Duodenal mucosa (tissue), 2 donors: ENCODE measurements at regions not wholly inside any gene's neighbourhood (a gene's known extent, or its start where the extent isn't known, plus 50 kb on each side); places are given as distances from the start of the nearest gene placed in this dataset.
"Not testable (repeated sequence)": the region's sequence is repeated elsewhere in the genome, so short reads cannot be mapped to it uniquely, and the experiment has no call there.

ENCODE experiments used
- H3K27ac ChIP-seq: one replicate; pipeline ENCODE4 v1.7.0; 2013; ENCODE audit warnings: low read depth, low read length
- H3K27me3 ChIP-seq, 2 donors: one replicate each; pipeline ENCODE4 v1.7.0; 2013; ENCODE audit warnings: low read length in 2 of 2, control low read depth in 1 of 2; ENCODE audit not compliant: insufficient read depth in 2 of 2, control insufficient read depth in 1 of 2
- H3K36me3 ChIP-seq, 2 donors: one replicate each; pipeline ENCODE4 v1.7.0; 2013; ENCODE audit warnings: low read length in 2 of 2, control low read depth in 1 of 2; ENCODE audit not compliant: insufficient read depth in 2 of 2, control insufficient read depth in 1 of 2
- H3K4me1 ChIP-seq, 2 donors: one replicate each; pipeline ENCODE4 v1.7.0; 2013; ENCODE audit warnings: low read length in 2 of 2, control low read depth in 1 of 2; ENCODE audit not compliant: insufficient read depth in 2 of 2, control insufficient read depth in 1 of 2
- H3K4me3 ChIP-seq, 2 donors: one replicate each; pipeline ENCODE4 v1.7.0; 2013; ENCODE audit warnings: low read length in 2 of 2, low read depth in 1 of 2
- H3K9ac ChIP-seq, 2 donors: one replicate each; pipeline ENCODE4 v1.7.0; 2013; ENCODE audit warnings: low read length in 2 of 2, low read depth in 1 of 2
- H3K9me3 ChIP-seq, 2 donors: one replicate each; pipeline ENCODE4 v1.7.0; 2013; ENCODE audit warnings: low read length in 2 of 2, control low read depth in 1 of 2; ENCODE audit not compliant: control insufficient read depth in 1 of 2

- Histone ChIP-seq H3K4me1 (no peaks in the 10 kb centered on the region), H3K9me3 (peaks cover 0 to 5% of the 10 kb centered on the region in 2 donors), H3K4me3 (no peak overlapping the region), H3K27ac (no peak overlapping the region), H3K36me3 (no peaks in the 10 kb centered on the region), H3K27me3 (no peaks in the 10 kb centered on the region), H3K9ac (no peak overlapping the region)
Observed at GRCh38 chr21:34282223-34282622, 81.6 kb upstream of the KCNE2 start.

DNA sequence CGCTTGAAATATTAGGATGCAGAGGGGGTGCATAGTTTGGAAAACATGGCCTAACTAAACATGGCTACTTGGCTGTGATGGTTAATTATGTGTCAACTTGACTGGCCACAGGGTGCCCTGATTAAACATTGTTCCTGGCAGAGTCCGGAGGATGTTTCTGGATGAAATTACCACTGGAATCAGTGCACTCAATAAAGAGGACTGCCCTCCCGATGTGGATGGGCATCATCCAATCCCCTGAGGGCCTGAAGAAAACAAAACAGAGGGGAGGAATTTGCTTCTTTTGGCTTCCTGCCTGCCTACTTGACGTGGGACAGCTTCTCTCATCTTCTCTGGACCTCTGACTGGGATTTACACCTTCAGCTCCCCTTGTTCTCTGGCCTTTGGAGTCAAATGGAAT lies 79.1 kb upstream of the KCNE2 start:
- H3K9me3 ChIP-seq = peaks cover 4 to 11% of the 10 kb centered on the region in 2 donors
- H3K4me1 ChIP-seq = no peaks in the 10 kb centered on the region
- no peak overlapping the region for H3K4me3 ChIP-seq
- H3K27ac ChIP-seq = no peak overlapping the region
- H3K36me3 ChIP-seq = no peaks in the 10 kb centered on the region
- H3K27me3 ChIP-seq = no peaks in the 10 kb centered on the region
- H3K9ac ChIP-seq = no peak overlapping the region

DNA sequence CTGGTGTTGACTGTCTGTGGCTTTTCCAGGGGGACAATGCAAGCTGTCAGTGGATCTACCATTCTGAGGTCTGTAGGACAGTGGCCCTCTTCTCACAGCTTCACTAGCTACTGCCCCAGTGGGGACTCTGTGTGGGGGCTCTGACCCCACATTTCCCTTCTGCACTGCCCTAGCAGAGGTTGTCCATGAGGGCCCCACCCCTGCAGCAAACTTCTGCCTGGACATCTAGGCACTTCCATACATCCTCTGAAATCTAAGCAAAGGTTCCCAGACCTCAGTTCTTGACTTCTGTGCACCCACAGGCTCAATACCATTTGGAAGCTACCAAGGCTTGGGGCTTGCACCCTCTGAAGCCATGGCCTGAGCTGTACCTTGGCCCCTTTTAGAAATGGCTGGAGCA lies 75.8 kb upstream of the KCNE2 start:
- H3K9ac ChIP-seq, H3K36me3 ChIP-seq, H3K27ac ChIP-seq, H3K27me3 ChIP-seq, H3K4me1 ChIP-seq, H3K4me3 ChIP-seq: not testable (repeated sequence)
- H3K9me3 ChIP-seq = peaks cover 4 to 11% of the 10 kb centered on the region in 2 donors

- Histone ChIP-seq H3K9me3 (peaks cover 4 to 11% of the 10 kb centered on the region in 2 donors), H3K27me3 (no peaks in the 10 kb centered on the region), H3K9ac (no peak overlapping the region)
Observed at GRCh38 chr21:34289856-34290255, 74.0 kb upstream of the KCNE2 start.

DNA sequence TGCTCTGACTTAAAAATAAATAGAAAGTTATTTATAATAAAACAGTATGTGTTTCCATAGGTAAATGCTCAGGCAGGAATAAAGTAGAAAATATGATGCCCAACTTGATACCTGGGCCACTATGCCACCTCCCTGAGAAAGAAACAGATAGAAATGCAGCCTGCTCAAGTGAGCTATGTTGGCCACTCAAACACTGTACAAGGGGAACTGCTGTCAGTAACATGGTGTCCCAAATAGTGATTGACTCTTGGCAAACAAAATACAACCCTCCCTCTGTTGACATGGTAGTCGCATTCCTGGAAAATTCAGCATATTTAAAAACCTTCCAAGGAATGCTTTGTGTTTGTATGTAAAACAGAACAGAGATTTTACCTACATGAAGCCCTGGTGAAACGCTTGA lies 66.9 kb upstream of the KCNE2 start:
- no peak overlapping the region for H3K9ac ChIP-seq
- no peak overlapping the region for H3K27ac ChIP-seq
- no peaks in the 10 kb centered on the region for H3K4me1 ChIP-seq
- H3K4me3 ChIP-seq = no peak overlapping the region
- no peaks in the 10 kb centered on the region for H3K36me3 ChIP-seq
- no peaks in the 10 kb centered on the region for H3K9me3 ChIP-seq
- H3K27me3 ChIP-seq = no peaks in the 10 kb centered on the region

More at GRCh38 chr21:34289856-34290255, 74.0 kb upstream of the KCNE2 start:
- no peak overlapping the region for H3K27ac ChIP-seq
- H3K4me3 ChIP-seq = no peak overlapping the region
- no peaks in the 10 kb centered on the region for H3K4me1 ChIP-seq
- no peaks in the 10 kb centered on the region for H3K36me3 ChIP-seq

- Histone ChIP-seq H3K27me3 (no peaks in the 10 kb centered on the region), H3K9me3 (no peaks in the 10 kb centered on the region), H3K4me3 (no peak overlapping the region), H3K4me1 (no peaks in the 10 kb centered on the region), H3K9ac (no peak overlapping the region), H3K27ac (no peak overlapping the region), H3K36me3 (no peaks in the 10 kb centered on the region)
Observed at GRCh38 chr21:34298534-34299167, 65.2 kb upstream of the KCNE2 start.

DNA sequence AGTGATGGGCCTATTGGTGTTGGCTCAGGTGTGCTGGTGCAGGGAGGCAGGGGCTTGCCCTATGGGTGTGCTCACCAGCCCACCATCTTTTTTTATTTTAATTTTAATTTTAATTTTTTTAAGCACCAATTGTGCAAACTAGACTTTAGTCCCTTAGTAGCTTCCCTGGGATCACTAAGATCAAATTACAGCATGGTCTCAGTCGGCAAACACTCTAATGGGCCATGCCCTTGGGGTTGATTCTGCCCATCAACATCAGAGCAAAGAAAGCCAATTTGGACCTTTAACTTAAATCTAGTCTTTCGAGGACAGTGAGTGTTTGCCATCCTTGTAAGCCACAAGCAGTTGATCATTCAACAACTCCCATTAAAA lies 64.7 kb upstream of the KCNE2 start:
- H3K27me3 ChIP-seq = no peaks in the 10 kb centered on the region
- no peaks in the 10 kb centered on the region for H3K9me3 ChIP-seq
- H3K27ac ChIP-seq = no peak overlapping the region
- H3K36me3 ChIP-seq = no peaks in the 10 kb centered on the region
- no peak overlapping the region for H3K9ac ChIP-seq
- no peak overlapping the region for H3K4me3 ChIP-seq
- H3K4me1 ChIP-seq = no peaks in the 10 kb centered on the region

DNA sequence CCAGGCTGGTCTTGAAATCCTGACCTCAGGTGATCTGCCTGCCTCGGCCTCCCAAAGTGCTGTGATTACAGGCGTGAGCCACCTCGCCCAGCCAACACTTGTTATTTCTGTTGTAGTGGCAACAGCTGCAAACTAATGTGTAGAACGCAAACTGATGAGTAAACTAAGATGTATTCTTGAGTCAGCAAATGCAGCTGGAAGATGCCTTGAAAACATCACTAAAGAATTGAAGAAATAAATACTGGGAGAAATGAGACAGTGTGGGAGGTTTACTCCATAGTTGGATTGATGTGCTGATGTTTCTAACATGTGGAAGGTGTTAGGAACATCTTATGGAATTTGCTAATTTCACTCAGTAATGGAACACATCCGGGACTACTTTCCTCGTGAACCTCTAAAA lies 61.3 kb upstream of the KCNE2 start:
- no peak overlapping the region for H3K4me3 ChIP-seq
- no peak overlapping the region for H3K27ac ChIP-seq

DNA sequence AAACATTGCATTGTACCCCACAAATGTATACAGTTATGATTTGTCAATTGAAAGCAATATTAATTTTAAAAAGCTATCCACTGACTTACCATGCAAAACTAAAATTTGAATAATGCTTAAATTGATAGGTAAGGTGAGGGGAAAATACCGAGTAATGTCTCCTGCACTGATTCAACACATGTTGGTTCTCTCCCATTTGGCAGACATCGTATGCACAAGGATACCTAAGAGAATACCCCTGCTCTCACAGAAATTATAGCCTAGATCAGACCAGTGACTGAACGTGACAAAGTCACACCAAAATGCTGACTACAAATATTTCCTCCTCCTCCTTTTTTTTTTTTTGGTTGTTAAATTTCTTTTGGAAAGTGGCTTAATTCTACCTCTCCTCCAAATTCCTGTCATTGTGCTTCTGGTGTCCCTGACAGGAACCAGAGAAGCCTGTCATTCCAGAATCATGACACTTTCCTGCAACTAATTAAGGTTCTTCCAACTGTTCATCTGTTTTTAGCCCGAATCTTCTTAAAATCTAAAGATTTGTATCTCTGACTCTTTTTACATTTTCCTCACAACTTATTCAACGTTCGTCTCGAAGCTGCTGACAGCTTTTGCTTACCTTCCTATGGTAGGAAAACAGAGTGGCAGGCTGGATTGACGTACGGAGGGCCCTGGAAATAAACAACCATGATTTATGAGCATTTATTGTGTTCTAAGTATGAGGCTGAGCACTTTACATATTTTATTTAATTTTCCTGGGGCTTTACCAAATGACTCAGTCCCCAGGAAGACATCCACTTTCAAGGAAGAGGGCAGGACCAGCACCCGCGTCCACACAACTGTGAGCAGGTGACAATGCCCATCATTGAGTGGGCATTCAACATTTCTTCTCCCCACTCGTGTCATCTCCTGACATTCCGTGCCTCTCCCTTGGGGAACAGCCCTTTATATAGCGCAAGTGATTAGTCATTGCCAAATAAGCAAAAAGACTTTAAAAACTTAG lies 57.9 kb upstream of the KCNE2 start:
- Histone ChIP-seq H3K4me3 (no peak overlapping the region), H3K4me1 (no peaks in the 10 kb centered on the region), H3K27ac (no peak overlapping the region), H3K36me3 (no peaks in the 10 kb centered on the region), H3K27me3 (no peaks in the 10 kb centered on the region), H3K9me3 (no peaks in the 10 kb centered on the region), H3K9ac (no peak overlapping the region)

More for the DNA sequence above, 61.3 kb upstream of the KCNE2 start:
- Histone ChIP-seq H3K9me3 (no peaks in the 10 kb centered on the region), H3K36me3 (no peaks in the 10 kb centered on the region), H3K4me1 (no peaks in the 10 kb centered on the region), H3K27me3 (no peaks in the 10 kb centered on the region), H3K9ac (no peak overlapping the region)

- Histone ChIP-seq H3K9ac (no peak overlapping the region), H3K27ac (no peak overlapping the region), H3K36me3 (no peaks in the 10 kb centered on the region), H3K4me1 (no peaks in the 10 kb centered on the region), H3K27me3 (no peaks in the 10 kb centered on the region), H3K4me3 (no peak overlapping the region), H3K9me3 (no peaks in the 10 kb centered on the region)
Observed at GRCh38 chr21:34307991-34308532, 55.7 kb upstream of the KCNE2 start.
